ENCODE measurements at regions not wholly inside any gene's neighbourhood (a gene's known extent, or its start where the extent isn't known, plus 50 kb on each side); places are given as distances from the start of the nearest gene placed in this dataset.

GRCh38 chr16:52708476-52708875 is 161.5 kb upstream of the TOX3 start (continued):
- no peak for TF ChIP-seq CUX1 (CRISPR knock-in tag; IDR thresholded peaks at IDR 0.05)
- TF ChIP-seq POLR2A (conservative IDR thresholded peaks at IDR 0.05), result no peak
- TF ChIP-seq SIN3B (IDR thresholded peaks at IDR 0.05; ENCODE audit: low read depth), result no peak
- TF ChIP-seq CBX3 (IDR thresholded peaks at IDR 0.05; ENCODE audit: borderline replicate concordance in 1 of 2, low read length in 2 of 2), result no peak
- TF ChIP-seq GABPA (tag; conservative IDR thresholded peaks at IDR 0.05; ENCODE audit: low read depth), result no peak
- TF ChIP-seq DNMT1 (IDR thresholded peaks at IDR 0.05), result no peak
- no peak for TF ChIP-seq ZNF668 (CRISPR knock-in tag; IDR thresholded peaks at IDR 0.05)
- TF ChIP-seq FOSL1 (tag; conservative IDR thresholded peaks at IDR 0.05), result no peak
- TF ChIP-seq MGA (IDR thresholded peaks at IDR 0.05), result no peak
- no peak for TF ChIP-seq E2F8 (IDR thresholded peaks at IDR 0.05; ENCODE audit: low read depth, partially characterized antibody)
